DOHH2 (cell line): ENCODE measurements at regions not wholly inside any gene's neighbourhood (a gene's known extent, or its start where the extent isn't known, plus 50 kb on each side); places are given as distances from the start of the nearest gene placed in this dataset.
"Not testable (repeated sequence)": the region's sequence is repeated elsewhere in the genome, so short reads cannot be mapped to it uniquely, and the experiment has no call there.

Experiments used
- H3F3A ChIP-seq: fragments of 200-600 bp; sonication (generic), shearing (Covaris generic); 2 replicates; pipeline ENCODE4 v1.6.0; 2016; ENCODE audit warnings: antibody characterized with exemption, mild to moderate bottlenecking; ENCODE audit not compliant: control insufficient read depth, insufficient read depth
- H3K27ac ChIP-seq: fragments of 200-600 bp; sonication (generic); 2 replicates; pipeline ENCODE4 v1.5.1; 2014; ENCODE audit warnings: low read depth, mild to moderate bottlenecking, low read length, moderate library complexity
- H3K27me3 ChIP-seq: fragments of 200-600 bp; sonication (generic); 2 replicates; pipeline ENCODE4 v1.6.1; 2014; ENCODE audit warnings: mild to moderate bottlenecking, low read length, mixed read lengths; ENCODE audit not compliant: control insufficient read depth
- H3K36me3 ChIP-seq: fragments of 200-600 bp; sonication (generic); 2 replicates; pipeline ENCODE4 v1.6.1; 2014; ENCODE audit warnings: mild to moderate bottlenecking, low read length, moderate library complexity, mixed read lengths; ENCODE audit not compliant: control insufficient read depth
- H3K4me1 ChIP-seq: fragments of 200-600 bp; sonication (generic); 2 replicates; pipeline ENCODE4 v1.6.1; 2014; ENCODE audit warnings: mild to moderate bottlenecking, low read length, mixed read lengths; ENCODE audit not compliant: control insufficient read depth
- H3K4me2 ChIP-seq: fragments of 200-600 bp; sonication (generic); 2 replicates; pipeline ENCODE4 v1.6.0; 2014; ENCODE audit warnings: mild to moderate bottlenecking, low read length, moderate library complexity
- H3K4me3 ChIP-seq: fragments of 200-600 bp; sonication (generic); 2 replicates; pipeline ENCODE4 v1.5.1; 2014; ENCODE audit warnings: mild to moderate bottlenecking, low read length, mixed read lengths
- H3K79me2 ChIP-seq: fragments of 200-600 bp; sonication (generic); 2 replicates; pipeline ENCODE4 v1.6.1; 2014; ENCODE audit warnings: mild to moderate bottlenecking, low read length, mixed read lengths; ENCODE audit not compliant: control insufficient read depth
- H3K9me2 ChIP-seq: fragments of 200-600 bp; sonication (generic); replicated peaks from 2 replicates; pipeline ENCODE4 v1.6.1; 2014; ENCODE audit warnings: mild to moderate bottlenecking, low read length, mixed read lengths; ENCODE audit not compliant: control insufficient read depth
- H3K9me3 ChIP-seq: fragments of 200-600 bp; sonication (generic); 2 replicates; pipeline ENCODE4 v1.6.1; 2014; ENCODE audit warnings: antibody characterized with exemption, low read length, mixed read lengths; ENCODE audit not compliant: control insufficient read depth, insufficient read depth
- H4K20me1 ChIP-seq: fragments of 200-600 bp; sonication (generic); 2 replicates; pipeline ENCODE4 v1.6.0; 2014; ENCODE audit warnings: low read depth, mild to moderate bottlenecking, antibody characterized with exemption, low read length, moderate library complexity; ENCODE audit not compliant: control insufficient read depth, insufficient read depth
- EZH2phosphoT487 ChIP-seq: fragments of 200-600 bp; sonication (generic); IDR thresholded peaks from 2 replicates; pipeline ENCODE4 v1.6.1; 2017; ENCODE audit warnings: borderline replicate concordance, mild to moderate bottlenecking, antibody characterized with exemption, low read length, moderate library complexity, mixed read lengths
- TF ChIP-seq, protein P1 (sequence below): fragments of 200-600 bp; sonication (generic); IDR thresholded peaks from one replicate; pipeline ENCODE4 v1.5.1; 2014; ENCODE audit warnings: antibody characterized with exemption, mild to moderate bottlenecking, low read depth, low read length; ENCODE audit not compliant: poor library complexity, severe bottlenecking

DNA sequence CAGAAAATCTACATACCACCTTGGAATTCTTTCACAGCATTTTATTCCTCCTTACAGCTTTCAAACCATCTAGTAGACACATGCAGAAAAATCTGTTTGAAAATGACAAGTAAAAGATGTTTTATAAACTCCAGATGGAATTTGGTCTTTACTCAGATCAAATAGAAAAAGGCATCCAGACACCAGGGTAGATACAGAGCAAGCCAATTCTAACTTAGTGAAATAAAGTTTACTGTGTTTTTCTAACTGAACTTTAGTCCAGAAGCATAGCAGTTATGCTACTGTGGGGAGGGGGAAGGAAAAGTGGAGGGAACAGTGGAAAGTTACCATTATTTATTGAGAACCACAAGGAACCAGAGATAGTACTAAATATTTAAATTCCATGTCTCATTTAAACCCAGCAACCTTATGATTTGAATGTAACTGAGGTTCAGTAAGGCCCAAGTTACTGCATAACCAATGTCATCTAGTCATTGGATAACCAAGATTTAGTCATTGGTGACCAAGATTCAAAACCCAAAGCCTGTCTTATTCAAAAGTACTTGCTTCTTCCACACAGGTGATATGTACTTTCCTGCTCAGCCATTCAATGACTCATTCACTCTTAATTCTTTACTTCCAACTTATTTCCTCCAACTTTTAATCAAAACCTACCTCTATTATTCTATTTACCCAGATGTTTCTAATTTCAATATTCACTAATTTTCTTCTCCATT, 57.7 kb downstream of the RAD51AP2 start:
- peak overlapping the region; percentile 55 for H3K4me2 ChIP-seq
- TF ChIP-seq, protein P1, sequence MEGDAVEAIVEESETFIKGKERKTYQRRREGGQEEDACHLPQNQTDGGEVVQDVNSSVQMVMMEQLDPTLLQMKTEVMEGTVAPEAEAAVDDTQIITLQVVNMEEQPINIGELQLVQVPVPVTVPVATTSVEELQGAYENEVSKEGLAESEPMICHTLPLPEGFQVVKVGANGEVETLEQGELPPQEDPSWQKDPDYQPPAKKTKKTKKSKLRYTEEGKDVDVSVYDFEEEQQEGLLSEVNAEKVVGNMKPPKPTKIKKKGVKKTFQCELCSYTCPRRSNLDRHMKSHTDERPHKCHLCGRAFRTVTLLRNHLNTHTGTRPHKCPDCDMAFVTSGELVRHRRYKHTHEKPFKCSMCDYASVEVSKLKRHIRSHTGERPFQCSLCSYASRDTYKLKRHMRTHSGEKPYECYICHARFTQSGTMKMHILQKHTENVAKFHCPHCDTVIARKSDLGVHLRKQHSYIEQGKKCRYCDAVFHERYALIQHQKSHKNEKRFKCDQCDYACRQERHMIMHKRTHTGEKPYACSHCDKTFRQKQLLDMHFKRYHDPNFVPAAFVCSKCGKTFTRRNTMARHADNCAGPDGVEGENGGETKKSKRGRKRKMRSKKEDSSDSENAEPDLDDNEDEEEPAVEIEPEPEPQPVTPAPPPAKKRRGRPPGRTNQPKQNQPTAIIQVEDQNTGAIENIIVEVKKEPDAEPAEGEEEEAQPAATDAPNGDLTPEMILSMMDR = no peak
- no peak for TF ChIP-seq EZH2phosphoT487

GRCh38 chr2:17455343-17455742, 62.9 kb downstream of the RAD51AP2 start:
- Histone ChIP-seq H3K36me3 (peaks cover 2% of the 10 kb centered on the region; the same call in 1 of the 2 replicates), H4K20me1 (no peaks in the 10 kb centered on the region), H3F3A (peaks cover 3% of the 10 kb centered on the region), H3K27ac (no peak overlapping the region), H3K4me3 (no peak overlapping the region), H3K27me3 (no peaks in the 10 kb centered on the region), H3K9me2 (no peaks in the 10 kb centered on the region), H3K4me1 (peaks cover 44% of the 10 kb centered on the region), H3K9me3 (no peaks in the 10 kb centered on the region), H3K79me2 (no peaks in the 10 kb centered on the region), H3K4me2 (peak overlapping the region; percentile 12)
- TF ChIP-seq, protein P1 = no peak
- TF ChIP-seq EZH2phosphoT487 = no peak

More for the DNA sequence above, 57.7 kb downstream of the RAD51AP2 start:
- peaks cover 68% of the 10 kb centered on the region for H3K4me1 ChIP-seq
- H3K4me3 ChIP-seq = peak overlapping the region; percentile 52
- peak overlapping the region; percentile 90 for H3K27ac ChIP-seq
- no peaks in the 10 kb centered on the region for H3K79me2 ChIP-seq
- H4K20me1 ChIP-seq = no peaks in the 10 kb centered on the region
- peaks cover 15% of the 10 kb centered on the region for H3K9me3 ChIP-seq
- peaks cover 13% of the 10 kb centered on the region for H3F3A ChIP-seq
- H3K36me3 ChIP-seq = peaks cover 28% of the 10 kb centered on the region
- no peaks in the 10 kb centered on the region for H3K27me3 ChIP-seq
- no peaks in the 10 kb centered on the region for H3K9me2 ChIP-seq

DNA sequence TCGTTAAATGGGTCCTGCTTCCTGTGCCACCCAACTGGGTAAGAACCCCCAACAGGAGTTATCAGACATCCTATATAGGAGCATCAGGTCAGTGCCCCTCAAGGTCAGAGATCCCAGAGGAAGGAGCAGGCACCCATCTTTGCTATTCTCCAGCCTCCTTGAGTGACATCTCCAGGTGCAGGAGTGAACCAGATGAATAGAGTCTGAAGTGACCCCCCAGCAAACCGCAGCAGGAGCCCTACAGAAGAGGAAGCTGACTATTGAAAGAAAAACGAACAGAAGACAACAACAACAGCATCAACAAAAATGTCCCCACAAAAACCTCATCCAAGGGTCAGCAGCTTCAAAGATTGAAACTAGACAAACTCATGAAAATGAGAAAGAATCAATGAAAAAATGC, 72.0 kb downstream of the RAD51AP2 start:
- H3K27me3 ChIP-seq, H3K9me2 ChIP-seq, H3K9me3 ChIP-seq, H3K36me3 ChIP-seq, H3F3A ChIP-seq, H3K4me3 ChIP-seq, H3K79me2 ChIP-seq, H4K20me1 ChIP-seq, H3K27ac ChIP-seq, H3K4me2 ChIP-seq: not testable (repeated sequence)
- peaks cover 14% of the 10 kb centered on the region for H3K4me1 ChIP-seq

DNA sequence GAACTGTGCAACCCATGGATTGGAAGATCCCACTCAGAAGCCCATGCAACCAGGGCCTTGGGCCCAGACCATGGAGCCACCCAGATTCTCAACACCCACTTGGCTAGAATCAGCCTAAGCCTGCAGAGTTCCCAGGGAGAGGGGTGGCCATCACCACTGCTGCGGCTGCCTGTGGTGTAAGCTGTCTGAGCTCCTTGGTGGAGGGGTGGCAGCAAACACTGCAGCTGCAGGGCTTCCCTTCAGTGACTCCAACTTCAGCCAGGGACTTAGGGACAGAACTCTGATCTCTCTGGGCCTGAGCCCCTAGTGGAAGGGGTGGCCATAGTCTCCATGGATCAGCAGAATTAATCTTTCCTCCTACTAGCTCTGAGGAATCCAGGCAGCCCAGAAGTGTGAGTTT, 72.5 kb downstream of the RAD51AP2 start:
- no peaks in the 10 kb centered on the region for H3K9me2 ChIP-seq
- H3K4me1 ChIP-seq = peaks cover 14% of the 10 kb centered on the region
- H3K36me3 ChIP-seq = no peaks in the 10 kb centered on the region
- TF ChIP-seq, protein P1 = no peak
- no peak for TF ChIP-seq EZH2phosphoT487
- no peaks in the 10 kb centered on the region for H3F3A ChIP-seq
- no peak overlapping the region for H3K4me3 ChIP-seq
- no peaks in the 10 kb centered on the region for H4K20me1 ChIP-seq
- peaks cover 4% of the 10 kb centered on the region; the same call in 1 of the 2 replicates for H3K9me3 ChIP-seq
- no peak overlapping the region for H3K4me2 ChIP-seq
- no peak overlapping the region for H3K27ac ChIP-seq
- H3K79me2 ChIP-seq = no peaks in the 10 kb centered on the region
- no peaks in the 10 kb centered on the region for H3K27me3 ChIP-seq
